Inflammatory macrophage treated with lipopolysaccharide for 4 hours (primary cell): ENCODE measurements at regions not wholly inside any gene's neighbourhood (a gene's known extent, or its start where the extent isn't known, plus 50 kb on each side); places are given as distances from the start of the nearest gene placed in this dataset.
"Not testable (repeated sequence)": the region's sequence is repeated elsewhere in the genome, so short reads cannot be mapped to it uniquely, and the experiment has no call there.

Experiments
- DNase-seq: peaks from one replicate; pipeline ENCODE4 v3.0.0-alpha.2; 2020

GRCh38 chr14:30322819-30323218 lies 236.1 kb upstream of the G2E3 start:
- DNase-seq = no peak

GRCh38 chr14:30330033-30330432 lies 228.9 kb upstream of the G2E3 start:
- DNase-seq = no peak

GRCh38 chr14:30330445-30330844 lies 228.5 kb upstream of the G2E3 start:
- no peak for DNase-seq

GRCh38 chr14:30331030-30331429 lies 227.9 kb upstream of the G2E3 start:
- DNase-seq = no peak

- no peak for DNase-seq
These were observed 226.6 kb upstream of the G2E3 start for GRCh38 chr14:30332374-30332773.

- no peak for DNase-seq
These were observed 225.0 kb upstream of the G2E3 start for GRCh38 chr14:30333934-30334333.

GRCh38 chr14:30337456-30337855 lies 221.5 kb upstream of the G2E3 start:
- no peak for DNase-seq

GRCh38 chr14:30339311-30339901 lies 219.6 kb upstream of the G2E3 start:
- no peak for DNase-seq

GRCh38 chr14:30340495-30340894 lies 218.5 kb upstream of the G2E3 start:
- DNase-seq = no peak

GRCh38 chr14:30345511-30345910 lies 213.4 kb upstream of the G2E3 start:
- no peak for DNase-seq

GRCh38 chr14:30348445-30348844 lies 210.5 kb upstream of the G2E3 start:
- no peak for DNase-seq

- no peak for DNase-seq
These were observed 209.4 kb upstream of the G2E3 start for GRCh38 chr14:30349520-30349919.

- no peak for DNase-seq
These were observed 204.5 kb upstream of the G2E3 start for GRCh38 chr14:30354439-30354838.

- no peak for DNase-seq
These were observed 203.5 kb upstream of the G2E3 start for GRCh38 chr14:30355431-30355913.

- no peak for DNase-seq
These were observed 202.3 kb upstream of the G2E3 start for GRCh38 chr14:30356438-30357202.

- DNase-seq = no peak
These were observed 201.2 kb upstream of the G2E3 start for GRCh38 chr14:30357791-30358190.

- no peak for DNase-seq
These were observed 196.4 kb upstream of the G2E3 start for GRCh38 chr14:30362369-30363218.

- not testable (repeated sequence) for DNase-seq
These were observed 195.6 kb upstream of the G2E3 start for GRCh38 chr14:30363219-30363880.

GRCh38 chr14:30369502-30370180 lies 189.3 kb upstream of the G2E3 start:
- DNase-seq = no peak

- no peak for DNase-seq
These were observed 185.9 kb upstream of the G2E3 start for GRCh38 chr14:30373053-30373452.

GRCh38 chr14:30373526-30373925 lies 185.4 kb upstream of the G2E3 start:
- DNase-seq = no peak

GRCh38 chr14:30375296-30375892 lies 183.6 kb upstream of the G2E3 start:
- DNase-seq = peak; percentile 63
